NCI-H82 treated with DMSO at 0.1 percent for 48 hours (cell line): ENCODE measurements at regions not wholly inside any gene's neighbourhood (a gene's known extent, or its start where the extent isn't known, plus 50 kb on each side); places are given as distances from the start of the nearest gene placed in this dataset.
A peak's percentile ranks its signal among the peaks of the same experiment; 100 is the strongest.
"Not testable (repeated sequence)": the region's sequence is repeated elsewhere in the genome, so short reads cannot be mapped to it uniquely, and the experiment has no call there.

Experiments used
- DNase-seq: peaks from one replicate; lab custom pipeline; 2025; ENCODE audit not compliant: unreplicated experiment; lab: John Stamatoyannopoulos, UW

- DNase-seq = no peak
Observed at GRCh38 chr4:120211408-120212015, 144.9 kb upstream of the MAD2L1 start.

- DNase-seq = no peak
Observed at GRCh38 chr4:120209706-120210105, 143.1 kb upstream of the MAD2L1 start.

DNA sequence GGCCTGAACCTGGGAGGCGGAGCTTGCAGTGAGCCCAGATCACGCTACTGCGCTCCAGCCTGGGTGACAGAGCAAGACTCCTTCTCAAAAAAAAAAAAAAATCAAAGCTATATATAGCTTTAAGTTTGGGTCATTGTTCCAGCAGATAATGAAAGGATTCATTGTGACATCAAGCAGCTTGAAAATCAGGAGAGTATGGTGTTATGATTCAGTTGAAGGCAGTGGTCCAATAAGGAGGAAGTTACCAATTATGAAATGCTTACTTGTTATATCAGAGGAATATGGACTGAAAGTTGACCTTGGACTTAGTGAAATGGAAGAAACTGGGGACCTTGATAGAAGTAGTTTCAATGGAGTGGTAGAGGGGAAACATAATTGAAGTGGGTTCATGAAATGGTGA, 140.4 kb upstream of the MAD2L1 start:
- no peak for DNase-seq

- DNase-seq = no peak
Observed at GRCh38 chr4:120202222-120202621, 135.6 kb upstream of the MAD2L1 start.

DNA sequence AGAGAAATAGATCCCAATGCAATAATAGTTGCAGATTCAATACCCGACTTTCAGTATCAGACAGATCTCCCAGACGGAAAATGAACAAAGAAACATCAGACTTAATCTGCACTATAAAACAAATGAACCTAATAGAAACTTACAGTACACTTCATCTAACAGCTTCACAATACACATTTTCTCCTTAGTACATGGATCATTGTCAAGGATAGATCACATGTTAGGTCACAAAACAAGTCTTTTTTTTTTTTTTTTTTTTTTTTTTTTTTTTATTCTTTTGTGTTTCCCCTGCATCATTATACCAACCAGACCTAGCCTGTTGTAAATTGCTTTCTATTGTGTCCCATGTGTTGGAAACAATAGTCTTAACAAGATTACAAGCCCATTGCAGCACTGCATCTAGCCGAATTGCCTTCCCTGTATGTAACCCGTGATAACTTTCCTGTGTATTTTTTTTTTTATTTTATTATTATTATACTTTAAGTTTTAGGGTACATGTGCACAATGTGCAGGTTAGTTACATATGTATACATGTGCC, 134.0 kb upstream of the MAD2L1 start:
- DNase-seq = not testable (repeated sequence)

GRCh38 chr4:120198411-120198810, 131.8 kb upstream of the MAD2L1 start:
- no peak for DNase-seq

GRCh38 chr4:120177603-120178002, 111.0 kb upstream of the MAD2L1 start:
- DNase-seq = no peak

DNA sequence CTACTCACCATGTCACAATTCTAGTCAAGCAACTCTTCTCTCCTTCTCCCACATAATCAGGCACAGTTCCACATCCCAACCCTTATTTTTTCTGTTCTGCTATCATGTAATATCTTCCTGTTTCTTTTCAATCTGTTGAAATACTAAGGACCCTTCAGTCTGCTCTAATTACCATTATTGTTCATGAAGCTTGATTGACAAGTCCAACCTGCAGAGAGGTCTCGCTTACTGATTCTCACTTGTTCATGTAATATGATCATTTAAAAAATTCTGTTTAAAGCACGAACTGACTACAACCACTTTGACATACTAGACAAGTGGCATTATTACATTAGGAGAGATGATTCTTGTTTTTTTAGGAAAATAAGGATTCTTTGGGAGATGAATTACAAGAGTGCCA, 108.6 kb upstream of the MAD2L1 start:
- DNase-seq = no peak

DNA sequence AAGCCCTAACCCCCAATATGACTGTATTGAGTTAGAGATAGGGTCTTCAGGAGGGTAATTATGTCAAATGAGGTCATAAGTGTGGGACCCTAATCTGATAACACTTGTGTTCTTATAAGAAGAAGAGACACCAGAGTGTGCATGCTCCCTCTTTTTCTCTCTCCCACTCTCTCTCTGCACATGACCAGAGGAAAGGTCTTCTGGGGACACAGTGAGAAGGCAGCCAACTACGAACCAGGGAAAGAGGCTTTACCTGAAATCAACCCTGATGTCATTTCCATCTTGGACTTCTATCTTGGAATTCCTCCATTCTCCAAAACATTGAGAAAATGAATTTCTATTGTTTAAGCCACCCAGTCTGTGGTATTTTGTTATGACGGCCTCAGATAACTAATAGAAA, 97.2 kb upstream of the MAD2L1 start:
- no peak for DNase-seq

DNA sequence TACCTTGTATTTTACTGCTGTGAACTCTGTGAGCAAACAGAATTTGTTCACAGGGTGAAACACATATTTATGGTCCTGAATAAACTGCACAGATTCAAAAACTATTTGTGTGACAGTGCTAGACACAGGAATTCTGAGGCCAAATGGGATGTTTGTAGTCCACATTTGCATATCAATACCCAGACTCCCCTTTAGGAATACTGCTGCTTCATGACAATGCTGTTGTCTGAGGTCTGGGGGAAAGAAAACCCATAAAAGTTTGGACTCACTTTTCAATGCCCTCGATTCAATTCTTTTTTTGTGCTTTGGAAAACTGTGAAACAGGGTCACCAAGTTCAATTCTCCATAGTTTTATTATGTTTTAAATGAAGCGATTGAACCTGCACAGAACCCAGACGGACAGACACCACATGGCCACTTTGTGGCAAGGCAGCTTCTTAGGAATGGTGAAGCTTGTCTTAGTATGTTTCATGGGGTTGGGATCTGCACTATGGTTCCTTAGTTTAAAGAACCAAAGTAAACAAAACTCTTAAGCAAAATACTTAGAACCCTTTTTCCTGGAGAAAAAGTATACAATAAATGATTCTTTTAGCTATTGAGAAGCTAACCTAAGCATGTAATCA, 92.3 kb upstream of the MAD2L1 start:
- DNase-seq = no peak

GRCh38 chr4:120158046-120158445, 91.4 kb upstream of the MAD2L1 start:
- no peak for DNase-seq

GRCh38 chr4:120156120-120156718, 89.6 kb upstream of the MAD2L1 start:
- peak; percentile 18 for DNase-seq

DNA sequence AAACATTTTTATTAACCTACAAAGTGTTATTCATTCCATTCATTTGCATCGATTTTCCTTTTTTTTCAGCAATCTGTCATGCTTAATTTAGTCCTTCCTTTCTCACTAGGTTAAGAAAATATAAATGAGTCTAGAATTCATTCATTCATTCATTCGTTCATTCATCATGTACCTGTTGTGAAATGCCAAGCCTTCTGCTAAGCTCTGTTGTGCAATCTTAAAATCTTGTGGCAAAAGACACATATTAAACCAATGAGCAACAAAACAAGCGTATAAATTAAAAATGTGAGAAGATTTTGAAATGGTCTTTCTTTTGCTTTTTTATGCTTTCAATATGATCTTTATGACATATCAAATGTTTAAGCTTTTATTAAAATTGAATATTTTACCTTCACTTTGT, 88.6 kb upstream of the MAD2L1 start:
- DNase-seq = no peak

GRCh38 chr4:120144634-120145033, 78.0 kb upstream of the MAD2L1 start:
- no peak for DNase-seq

DNA sequence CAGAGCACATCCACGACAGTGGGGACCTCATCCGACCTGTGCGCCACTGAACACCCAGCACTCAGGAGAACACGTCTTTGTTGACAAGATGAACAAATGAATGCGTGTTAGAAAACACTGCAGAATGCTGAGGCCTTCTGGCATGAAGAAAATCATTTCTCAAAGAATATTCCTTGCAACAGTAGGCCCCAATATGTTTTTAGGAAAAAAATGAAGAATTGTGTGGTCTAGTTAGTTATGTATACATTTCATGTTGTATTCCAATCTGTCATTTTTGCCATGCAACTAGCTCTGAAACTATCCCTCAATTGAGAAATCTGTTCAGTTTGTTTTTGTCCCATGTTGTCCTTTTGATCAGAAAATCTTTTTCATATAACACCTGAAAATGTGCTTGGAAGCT, 77.4 kb upstream of the MAD2L1 start:
- no peak for DNase-seq

- DNase-seq = no peak
Observed at GRCh38 chr4:120139392-120139791, 72.7 kb upstream of the MAD2L1 start.

GRCh38 chr4:120132935-120133334, 66.3 kb upstream of the MAD2L1 start:
- no peak for DNase-seq

GRCh38 chr4:120130786-120131185, 64.1 kb upstream of the MAD2L1 start:
- no peak for DNase-seq
